ENCODE measurements at regions not wholly inside any gene's neighbourhood (a gene's known extent, or its start where the extent isn't known, plus 50 kb on each side); places are given as distances from the start of the nearest gene placed in this dataset.

GRCh38 chr15:58288592-58288991, 143.2 kb upstream of the LIPC start:
- Mint-ChIP-seq H3K27ac (no peak overlapping the region), H3K4me3 (no peak overlapping the region), H3K36me3 (ENCODE audit: low read depth) (no peaks in the 10 kb centered on the region), H3K9me3 (no peaks in the 10 kb centered on the region), H3K27me3 (no peaks in the 10 kb centered on the region), H3K4me1 (ENCODE audit: low read depth) (peaks cover 21% of the 10 kb centered on the region)
- ChIA-PET CTCF (no interaction called here), POLR2A (no interaction called here)
- no peaks in the 10 kb centered on the region for H3K36me3 ChIP-seq (ENCODE audit: insufficient read depth, low read length)
- H3K9me3 ChIP-seq (ENCODE audit: control insufficient read depth in 1 of 2, insufficient read depth in 1 of 2, low read length in 2 of 2), result no peaks in the 10 kb centered on the region
- no peaks in the 10 kb centered on the region for H3K4me1 ChIP-seq (ENCODE audit: insufficient read depth, low read length)
- no peak overlapping the region for H3K27ac ChIP-seq (ENCODE audit: low read depth in 1 of 2, low read length in 2 of 2)
- no peak for TF ChIP-seq CTCF (IDR thresholded peaks at IDR 0.05)
- ATAC-seq (ENCODE audit: poor library complexity) (no peak), DNase-seq (no peak)
- intact Hi-C loops (cut with DNase I, micrococcal nuclease), result no loop called here
- H3K27me3 ChIP-seq (ENCODE audit: control insufficient read depth in 1 of 2, insufficient read depth in 2 of 2, low read length in 2 of 2), result no peaks in the 10 kb centered on the region
- no peak overlapping the region for H3K4me3 ChIP-seq (ENCODE audit: low read length)

- no peak overlapping the region for H3K27ac Mint-ChIP-seq
- intact Hi-C loops (cut with DNase I, micrococcal nuclease), result no loop called here
- POLR2A ChIA-PET, result no interaction called here
Observed at GRCh38 chr15:58291848-58292247, 139.9 kb upstream of the LIPC start.

GRCh38 chr15:58292751-58293175, 139.0 kb upstream of the LIPC start:
- Mint-ChIP-seq H3K36me3 (ENCODE audit: low read depth) (no peaks in the 10 kb centered on the region), H3K27me3 (no peaks in the 10 kb centered on the region), H3K9me3 (no peaks in the 10 kb centered on the region), H3K27ac (no peak overlapping the region), H3K4me3 (no peak overlapping the region), H3K4me1 (ENCODE audit: low read depth) (peaks cover 7% of the 10 kb centered on the region)
- Histone ChIP-seq H3K27me3 (ENCODE audit: control insufficient read depth in 1 of 2, insufficient read depth in 2 of 2, low read length in 2 of 2) (no peaks in the 10 kb centered on the region), H3K4me1 (ENCODE audit: insufficient read depth, low read length) (no peaks in the 10 kb centered on the region), H3K4me3 (ENCODE audit: low read length) (no peak overlapping the region), H3K36me3 (ENCODE audit: insufficient read depth, low read length) (no peaks in the 10 kb centered on the region), H3K27ac (ENCODE audit: low read depth in 1 of 2, low read length in 2 of 2) (no peak overlapping the region), H3K9me3 (ENCODE audit: control insufficient read depth in 1 of 2, insufficient read depth in 1 of 2, low read length in 2 of 2) (peaks cover 0 to 7% of the 10 kb centered on the region in 2 experiments)
- DNase-seq (no peak), ATAC-seq (ENCODE audit: poor library complexity) (no peak)
- intact Hi-C loops (cut with DNase I, micrococcal nuclease), result no loop called here
- CTCF ChIA-PET, result no interaction called here
- POLR2A ChIA-PET, result no interaction called here
- no peak for TF ChIP-seq CTCF (IDR thresholded peaks at IDR 0.05)

More at GRCh38 chr15:58291848-58292247, 139.9 kb upstream of the LIPC start:
- H3K4me1 ChIP-seq (ENCODE audit: insufficient read depth, low read length), result no peaks in the 10 kb centered on the region
- ATAC-seq (ENCODE audit: poor library complexity), result no peak
- H3K27me3 ChIP-seq (ENCODE audit: control insufficient read depth in 1 of 2, insufficient read depth in 2 of 2, low read length in 2 of 2), result no peaks in the 10 kb centered on the region
- peaks cover 8% of the 10 kb centered on the region for H3K4me1 Mint-ChIP-seq (ENCODE audit: low read depth)
- no peaks in the 10 kb centered on the region for H3K9me3 Mint-ChIP-seq
- peaks cover 0 to 7% of the 10 kb centered on the region in 2 experiments for H3K9me3 ChIP-seq (ENCODE audit: control insufficient read depth in 1 of 2, insufficient read depth in 1 of 2, low read length in 2 of 2)
- H3K36me3 ChIP-seq (ENCODE audit: insufficient read depth, low read length), result no peaks in the 10 kb centered on the region
- H3K27ac ChIP-seq (ENCODE audit: low read depth in 1 of 2, low read length in 2 of 2), result no peak overlapping the region
- no peaks in the 10 kb centered on the region for H3K27me3 Mint-ChIP-seq
- H3K36me3 Mint-ChIP-seq (ENCODE audit: low read depth), result no peaks in the 10 kb centered on the region
- H3K4me3 Mint-ChIP-seq, result no peak overlapping the region
- no peak overlapping the region for H3K4me3 ChIP-seq (ENCODE audit: low read length)
- CTCF ChIA-PET, result no interaction called here
- no peak for TF ChIP-seq CTCF (IDR thresholded peaks at IDR 0.05)
- DNase-seq, result no peak

Data from CD4-positive, alpha-beta T cell (primary cell).